Stomach smooth muscle (tissue), 2 donors: ENCODE measurements at regions not wholly inside any gene's neighbourhood (a gene's known extent, or its start where the extent isn't known, plus 50 kb on each side); places are given as distances from the start of the nearest gene placed in this dataset.
"Not testable (repeated sequence)": the region's sequence is repeated elsewhere in the genome, so short reads cannot be mapped to it uniquely, and the experiment has no call there.

Source experiments
- H3K27ac ChIP-seq: one replicate; pipeline ENCODE4 v1.7.0; 2013; ENCODE audit warnings: mild to moderate bottlenecking, low read length, inconsistent platforms
- H3K27me3 ChIP-seq, 2 donors: one replicate each; pipeline ENCODE4 v1.7.0; 2013; ENCODE audit warnings: low read length in 2 of 2; ENCODE audit not compliant: insufficient read depth in 2 of 2, control insufficient read depth in 1 of 2
- H3K36me3 ChIP-seq, 2 donors: one replicate each; pipeline ENCODE4 v1.7.0; 2013; ENCODE audit warnings: low read length in 2 of 2; ENCODE audit not compliant: control insufficient read depth in 2 of 2, insufficient read depth in 2 of 2
- H3K4me1 ChIP-seq: one replicate; pipeline ENCODE4 v1.7.0; 2013; ENCODE audit warnings: low read length; ENCODE audit not compliant: control insufficient read depth, insufficient read depth
- H3K4me3 ChIP-seq, 2 donors: one replicate each; pipeline ENCODE4 v1.7.0; 2013; ENCODE audit warnings: low read length in 2 of 2
- H3K9ac ChIP-seq, 2 donors: one replicate each; pipeline ENCODE4 v1.7.0; 2013; ENCODE audit warnings: low read length in 2 of 2, mild to moderate bottlenecking in 1 of 2
- H3K9me3 ChIP-seq, 2 donors: one replicate each; pipeline ENCODE4 v1.7.0; 2013; ENCODE audit warnings: low read length in 2 of 2; ENCODE audit not compliant: control insufficient read depth in 2 of 2
- donor health status: healthy.
- donor health status: Pancreatic carcinoma.

- no peaks in the 10 kb centered on the region for H3K36me3 ChIP-seq
- H3K9me3 ChIP-seq: peaks cover 0 to 3% of the 10 kb centered on the region in 2 donors
- no peaks in the 10 kb centered on the region for H3K27me3 ChIP-seq
- H3K4me1 ChIP-seq: no peaks in the 10 kb centered on the region
- no peak overlapping the region for H3K4me3 ChIP-seq
- H3K9ac ChIP-seq: no peak overlapping the region
- no peak overlapping the region for H3K27ac ChIP-seq
These were observed 1314.6 kb upstream of the GYPC start for GRCh38 chr2:125341353-125341752.

- not testable (repeated sequence) for H3K9me3 ChIP-seq, H3K4me3 ChIP-seq, H3K9ac ChIP-seq, H3K36me3 ChIP-seq, H3K27ac ChIP-seq, H3K27me3 ChIP-seq, H3K4me1 ChIP-seq
These were observed 1302.4 kb upstream of the GYPC start for GRCh38 chr2:125353542-125353941.

- H3K4me3 ChIP-seq: no peak overlapping the region
- H3K9me3 ChIP-seq: no peaks in the 10 kb centered on the region
- no peak overlapping the region for H3K27ac ChIP-seq
- H3K36me3 ChIP-seq: no peaks in the 10 kb centered on the region
- no peaks in the 10 kb centered on the region for H3K4me1 ChIP-seq
- H3K27me3 ChIP-seq: no peaks in the 10 kb centered on the region
- no peak overlapping the region for H3K9ac ChIP-seq
These were observed 1291.6 kb upstream of the GYPC start for GRCh38 chr2:125364192-125364983.

- Histone ChIP-seq H3K9ac (no peak overlapping the region), H3K9me3 (no peaks in the 10 kb centered on the region), H3K36me3 (no peaks in the 10 kb centered on the region), H3K27me3 (no peaks in the 10 kb centered on the region), H3K4me3 (no peak overlapping the region), H3K27ac (no peak overlapping the region), H3K4me1 (no peaks in the 10 kb centered on the region)
These were observed 1291.0 kb upstream of the GYPC start for GRCh38 chr2:125364984-125365265.

- Histone ChIP-seq H3K36me3 (no peaks in the 10 kb centered on the region), H3K9ac (no peak overlapping the region), H3K9me3 (no peaks in the 10 kb centered on the region), H3K27ac (no peak overlapping the region), H3K4me1 (no peaks in the 10 kb centered on the region), H3K27me3 (no peaks in the 10 kb centered on the region), H3K4me3 (no peak overlapping the region)
These were observed 1284.1 kb upstream of the GYPC start for GRCh38 chr2:125371867-125372266.

GRCh38 chr2:125373293-125373692 lies 1282.7 kb upstream of the GYPC start:
- Histone ChIP-seq H3K9ac (no peak overlapping the region), H3K4me3 (no peak overlapping the region), H3K27me3 (no peaks in the 10 kb centered on the region), H3K4me1 (no peaks in the 10 kb centered on the region), H3K27ac (no peak overlapping the region), H3K36me3 (no peaks in the 10 kb centered on the region), H3K9me3 (no peaks in the 10 kb centered on the region)

- Histone ChIP-seq H3K4me3 (no peak overlapping the region), H3K36me3 (no peaks in the 10 kb centered on the region), H3K27me3 (no peaks in the 10 kb centered on the region), H3K4me1 (no peaks in the 10 kb centered on the region), H3K27ac (no peak overlapping the region), H3K9me3 (no peaks in the 10 kb centered on the region), H3K9ac (no peak overlapping the region)
These were observed 1269.9 kb upstream of the GYPC start for GRCh38 chr2:125386074-125386473.

GRCh38 chr2:125397535-125398251 lies 1258.3 kb upstream of the GYPC start:
- no peaks in the 10 kb centered on the region for H3K4me1 ChIP-seq
- no peak overlapping the region for H3K9ac ChIP-seq
- H3K4me3 ChIP-seq: no peak overlapping the region
- no peak overlapping the region for H3K27ac ChIP-seq
- no peaks in the 10 kb centered on the region for H3K9me3 ChIP-seq
- no peaks in the 10 kb centered on the region for H3K36me3 ChIP-seq
- H3K27me3 ChIP-seq: no peaks in the 10 kb centered on the region

GRCh38 chr2:125398738-125399524 lies 1257.0 kb upstream of the GYPC start:
- H3K27ac ChIP-seq: no peak overlapping the region
- H3K27me3 ChIP-seq: no peaks in the 10 kb centered on the region
- no peak overlapping the region for H3K4me3 ChIP-seq
- H3K4me1 ChIP-seq: no peaks in the 10 kb centered on the region
- no peaks in the 10 kb centered on the region for H3K9me3 ChIP-seq
- H3K36me3 ChIP-seq: no peaks in the 10 kb centered on the region
- no peak overlapping the region for H3K9ac ChIP-seq

- H3K4me1 ChIP-seq: no peaks in the 10 kb centered on the region
- no peak overlapping the region for H3K9ac ChIP-seq
- H3K27ac ChIP-seq: no peak overlapping the region
- H3K9me3 ChIP-seq: no peaks in the 10 kb centered on the region
- no peaks in the 10 kb centered on the region for H3K36me3 ChIP-seq
- H3K27me3 ChIP-seq: no peaks in the 10 kb centered on the region
- no peak overlapping the region for H3K4me3 ChIP-seq
These were observed 1250.1 kb upstream of the GYPC start for GRCh38 chr2:125405816-125406215.
